ENCODE measurements at regions not wholly inside any gene's neighbourhood (a gene's known extent, or its start where the extent isn't known, plus 50 kb on each side); places are given as distances from the start of the nearest gene placed in this dataset.
"Not testable (repeated sequence)": the region's sequence is repeated elsewhere in the genome, so short reads cannot be mapped to it uniquely, and the experiment has no call there.

GRCh38 chr3:165503825-165504224 lies 307.6 kb upstream of the SLITRK3 start:
- DNase-seq: no peak
- Histone ChIP-seq H3K9me3 (peaks cover 0 to 22% (median 11%) of the 10 kb centered on the region in 4 donors), H3K4me1 (no peaks in the 10 kb centered on the region), H3K36me3 (no peaks in the 10 kb centered on the region), H3K27me3 (no peaks in the 10 kb centered on the region), H3K4me3 (no peak overlapping the region), H3K27ac (no peak overlapping the region)
- intact Hi-C loops (cut with DNase I; ENCODE audit: low total_unique reads): no loop called here
- 70 to 85% (median 79%) methylated on average over 4 of the region's 4 CpGs for WGBS, 5 donors
- TF ChIP-seq POLR2A (IDR thresholded peaks at IDR 0.05) (no peak), POLR2AphosphoS5 (IDR thresholded peaks at IDR 0.05) (no peak), EP300 (IDR thresholded peaks at IDR 0.05) (no peak)
- TF ChIP-seq, protein P1, sequence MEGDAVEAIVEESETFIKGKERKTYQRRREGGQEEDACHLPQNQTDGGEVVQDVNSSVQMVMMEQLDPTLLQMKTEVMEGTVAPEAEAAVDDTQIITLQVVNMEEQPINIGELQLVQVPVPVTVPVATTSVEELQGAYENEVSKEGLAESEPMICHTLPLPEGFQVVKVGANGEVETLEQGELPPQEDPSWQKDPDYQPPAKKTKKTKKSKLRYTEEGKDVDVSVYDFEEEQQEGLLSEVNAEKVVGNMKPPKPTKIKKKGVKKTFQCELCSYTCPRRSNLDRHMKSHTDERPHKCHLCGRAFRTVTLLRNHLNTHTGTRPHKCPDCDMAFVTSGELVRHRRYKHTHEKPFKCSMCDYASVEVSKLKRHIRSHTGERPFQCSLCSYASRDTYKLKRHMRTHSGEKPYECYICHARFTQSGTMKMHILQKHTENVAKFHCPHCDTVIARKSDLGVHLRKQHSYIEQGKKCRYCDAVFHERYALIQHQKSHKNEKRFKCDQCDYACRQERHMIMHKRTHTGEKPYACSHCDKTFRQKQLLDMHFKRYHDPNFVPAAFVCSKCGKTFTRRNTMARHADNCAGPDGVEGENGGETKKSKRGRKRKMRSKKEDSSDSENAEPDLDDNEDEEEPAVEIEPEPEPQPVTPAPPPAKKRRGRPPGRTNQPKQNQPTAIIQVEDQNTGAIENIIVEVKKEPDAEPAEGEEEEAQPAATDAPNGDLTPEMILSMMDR (IDR thresholded peaks at IDR 0.05): no peak

DNA sequence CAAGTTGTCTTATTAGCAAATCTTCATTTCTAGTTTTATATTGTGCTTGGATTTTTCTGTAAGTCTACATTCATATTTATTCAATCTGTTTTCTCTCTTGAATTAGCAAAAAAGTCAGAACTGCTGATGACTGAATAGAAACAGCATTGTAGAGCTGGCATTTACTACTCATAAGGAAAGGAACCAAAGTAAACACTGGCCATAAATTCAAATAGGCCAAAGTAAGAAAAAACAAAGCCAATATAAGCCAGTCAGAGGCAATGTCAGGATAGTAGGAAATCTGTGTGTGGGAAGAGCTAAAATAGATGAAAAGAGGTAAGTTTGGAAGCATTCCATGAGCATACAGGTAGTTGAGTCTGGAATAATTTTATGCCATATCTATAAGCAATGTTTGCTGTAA lies 307.2 kb upstream of the SLITRK3 start:
- intact Hi-C loops (cut with DNase I; ENCODE audit: low total_unique reads): no loop called here
- Histone ChIP-seq H3K27ac (no peak overlapping the region), H3K27me3 (no peaks in the 10 kb centered on the region), H3K9me3 (peaks cover 0 to 22% (median 11%) of the 10 kb centered on the region in 4 donors), H3K36me3 (no peaks in the 10 kb centered on the region), H3K4me3 (no peak overlapping the region), H3K4me1 (no peaks in the 10 kb centered on the region)
- TF ChIP-seq EP300 (IDR thresholded peaks at IDR 0.05) (no peak), POLR2A (IDR thresholded peaks at IDR 0.05) (no peak), POLR2AphosphoS5 (IDR thresholded peaks at IDR 0.05) (no peak)
- TF ChIP-seq, protein P1 (IDR thresholded peaks at IDR 0.05): no peak
- DNase-seq: no peak

DNA sequence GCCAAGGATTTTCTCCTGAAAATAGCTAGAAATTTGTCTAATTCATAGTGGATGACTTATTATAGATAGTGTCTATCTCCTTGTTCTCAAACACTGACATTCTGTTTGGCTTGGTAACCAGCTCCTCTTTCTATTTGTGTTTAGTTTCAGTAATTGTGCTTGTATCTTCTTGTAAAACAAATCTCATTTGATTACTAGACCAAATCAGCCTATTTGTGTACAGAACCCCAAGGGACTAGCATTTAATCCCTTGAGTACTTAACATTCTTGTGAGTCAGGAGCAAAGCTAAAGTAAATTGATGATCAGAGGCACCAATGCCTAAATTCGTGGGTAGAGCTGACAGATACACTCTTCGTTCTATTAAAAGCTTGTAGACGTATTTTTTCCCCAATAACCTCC lies 306.5 kb upstream of the SLITRK3 start:
- no peaks in the 10 kb centered on the region for H3K4me1 ChIP-seq
- no peak for DNase-seq
- H3K4me3 ChIP-seq: no peak overlapping the region
- no peak overlapping the region for H3K27ac ChIP-seq
- no peaks in the 10 kb centered on the region for H3K27me3 ChIP-seq
- intact Hi-C loops (cut with DNase I; ENCODE audit: low total_unique reads): no loop called here
- no peaks in the 10 kb centered on the region for H3K36me3 ChIP-seq
- TF ChIP-seq EP300 (IDR thresholded peaks at IDR 0.05) (no peak), POLR2A (IDR thresholded peaks at IDR 0.05) (no peak), POLR2AphosphoS5 (IDR thresholded peaks at IDR 0.05) (no peak)
- TF ChIP-seq, protein P1 (IDR thresholded peaks at IDR 0.05): no peak
- peaks cover 0 to 22% (median 11%) of the 10 kb centered on the region in 4 donors for H3K9me3 ChIP-seq
- 27 to 48% (median 41%) methylated on average over 3 of the region's 3 CpGs for WGBS, 5 donors

- WGBS, 5 donors: 67 to 86% (median 83%) methylated on average over 4 of the region's 4 CpGs
- H3K27me3 ChIP-seq; H3K27ac ChIP-seq; DNase-seq; H3K36me3 ChIP-seq; intact Hi-C loops (cut with DNase I; ENCODE audit: low total_unique reads); H3K4me3 ChIP-seq; H3K4me1 ChIP-seq; H3K9me3 ChIP-seq: not testable (repeated sequence)
Observed at GRCh38 chr3:165498742-165499141, 302.6 kb upstream of the SLITRK3 start.

- no peaks in the 10 kb centered on the region for H3K9me3 ChIP-seq
- no peak for DNase-seq
- WGBS, 5 donors: 58 to 79% (median 71%) methylated on average over 4 of the region's 4 CpGs
- intact Hi-C loops (cut with DNase I; ENCODE audit: low total_unique reads): no loop called here
- H3K4me1 ChIP-seq: no peaks in the 10 kb centered on the region
- no peaks in the 10 kb centered on the region for H3K27me3 ChIP-seq
- no peaks in the 10 kb centered on the region for H3K36me3 ChIP-seq
- TF ChIP-seq POLR2AphosphoS5 (IDR thresholded peaks at IDR 0.05) (no peak), POLR2A (IDR thresholded peaks at IDR 0.05) (no peak), EP300 (IDR thresholded peaks at IDR 0.05) (no peak)
- TF ChIP-seq, protein P1 (IDR thresholded peaks at IDR 0.05): no peak
- no peak overlapping the region for H3K4me3 ChIP-seq
- no peak overlapping the region for H3K27ac ChIP-seq
Observed at GRCh38 chr3:165491487-165491886, 295.3 kb upstream of the SLITRK3 start.

All from stomach (tissue), 8 donors.